ENCODE measurements at regions not wholly inside any gene's neighbourhood (a gene's known extent, or its start where the extent isn't known, plus 50 kb on each side); places are given as distances from the start of the nearest gene placed in this dataset.

DNA sequence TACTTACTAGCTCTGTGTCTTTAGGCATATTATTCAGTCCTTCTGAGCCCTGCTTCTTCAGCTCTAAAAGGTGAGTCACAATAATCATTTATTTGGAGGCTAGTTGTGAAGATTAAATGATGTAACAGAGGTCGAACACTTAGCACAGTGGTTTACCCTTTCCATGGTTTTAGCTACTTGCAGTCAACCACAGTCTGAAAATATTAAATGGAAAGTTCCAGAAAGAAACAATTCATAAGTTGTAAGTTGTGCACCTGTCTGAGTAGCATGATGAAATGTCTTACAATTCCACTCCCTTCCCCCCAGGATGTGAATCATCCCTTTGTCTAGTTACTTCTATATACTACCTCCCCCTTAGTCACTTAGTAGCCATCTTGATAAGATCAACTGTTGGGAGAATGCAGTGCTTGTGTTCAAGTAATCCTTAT lies 217.6 kb upstream of the THUMPD2 start:
- TF ChIP-seq, protein P1, sequence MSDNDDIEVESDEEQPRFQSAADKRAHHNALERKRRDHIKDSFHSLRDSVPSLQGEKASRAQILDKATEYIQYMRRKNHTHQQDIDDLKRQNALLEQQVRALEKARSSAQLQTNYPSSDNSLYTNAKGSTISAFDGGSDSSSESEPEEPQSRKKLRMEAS (IDR thresholded peaks at IDR 0.05), result no peak
- TF ChIP-seq EZH2 (IDR thresholded peaks at IDR 0.05; ENCODE audit: low read depth, low read length, severe bottlenecking), result no peak
- TF ChIP-seq, protein P2, sequence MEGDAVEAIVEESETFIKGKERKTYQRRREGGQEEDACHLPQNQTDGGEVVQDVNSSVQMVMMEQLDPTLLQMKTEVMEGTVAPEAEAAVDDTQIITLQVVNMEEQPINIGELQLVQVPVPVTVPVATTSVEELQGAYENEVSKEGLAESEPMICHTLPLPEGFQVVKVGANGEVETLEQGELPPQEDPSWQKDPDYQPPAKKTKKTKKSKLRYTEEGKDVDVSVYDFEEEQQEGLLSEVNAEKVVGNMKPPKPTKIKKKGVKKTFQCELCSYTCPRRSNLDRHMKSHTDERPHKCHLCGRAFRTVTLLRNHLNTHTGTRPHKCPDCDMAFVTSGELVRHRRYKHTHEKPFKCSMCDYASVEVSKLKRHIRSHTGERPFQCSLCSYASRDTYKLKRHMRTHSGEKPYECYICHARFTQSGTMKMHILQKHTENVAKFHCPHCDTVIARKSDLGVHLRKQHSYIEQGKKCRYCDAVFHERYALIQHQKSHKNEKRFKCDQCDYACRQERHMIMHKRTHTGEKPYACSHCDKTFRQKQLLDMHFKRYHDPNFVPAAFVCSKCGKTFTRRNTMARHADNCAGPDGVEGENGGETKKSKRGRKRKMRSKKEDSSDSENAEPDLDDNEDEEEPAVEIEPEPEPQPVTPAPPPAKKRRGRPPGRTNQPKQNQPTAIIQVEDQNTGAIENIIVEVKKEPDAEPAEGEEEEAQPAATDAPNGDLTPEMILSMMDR (IDR thresholded peaks at IDR 0.05; ENCODE audit: control extremely low read depth in 1 of 3, insufficient read depth in 1 of 3, low read depth in 1 of 3, low read length in 3 of 3), result no peak
- TF ChIP-seq HDAC6 (IDR thresholded peaks at IDR 0.05; ENCODE audit: low read depth, low read length), result no peak
- TF ChIP-seq GTF2F1 (IDR thresholded peaks at IDR 0.05; ENCODE audit: borderline replicate concordance, low read depth, low read length), result no peak
- TF ChIP-seq, protein P3, sequence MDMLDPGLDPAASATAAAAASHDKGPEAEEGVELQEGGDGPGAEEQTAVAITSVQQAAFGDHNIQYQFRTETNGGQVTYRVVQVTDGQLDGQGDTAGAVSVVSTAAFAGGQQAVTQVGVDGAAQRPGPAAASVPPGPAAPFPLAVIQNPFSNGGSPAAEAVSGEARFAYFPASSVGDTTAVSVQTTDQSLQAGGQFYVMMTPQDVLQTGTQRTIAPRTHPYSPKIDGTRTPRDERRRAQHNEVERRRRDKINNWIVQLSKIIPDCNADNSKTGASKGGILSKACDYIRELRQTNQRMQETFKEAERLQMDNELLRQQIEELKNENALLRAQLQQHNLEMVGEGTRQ (IDR thresholded peaks at IDR 0.05; ENCODE audit: low read length), result no peak
- no peak for TF ChIP-seq NANOG (IDR thresholded peaks at IDR 0.05; ENCODE audit: insufficient read depth, low read depth, low read length, poor library complexity, severe bottlenecking)
- no peak for TF ChIP-seq TAF1 (IDR thresholded peaks at IDR 0.05; ENCODE audit: low read depth, low read length)
- TF ChIP-seq POLR2AphosphoS5 (IDR thresholded peaks at IDR 0.05; ENCODE audit: low read depth, low read length), result no peak
- no peak for TF ChIP-seq JUN (IDR thresholded peaks at IDR 0.05; ENCODE audit: low read depth, low read length)
- no peak for TF ChIP-seq POLR2A (IDR thresholded peaks at IDR 0.05; ENCODE audit: control extremely low read depth in 1 of 2, low read depth in 2 of 2, low read length in 2 of 2)
- no peak for TF ChIP-seq CEBPB (IDR thresholded peaks at IDR 0.05; ENCODE audit: low read depth, low read length)

All from H1 (cell line).